GM18520 (cell line): ENCODE measurements at regions not wholly inside any gene's neighbourhood (a gene's known extent, or its start where the extent isn't known, plus 50 kb on each side); places are given as distances from the start of the nearest gene placed in this dataset.
"Not testable (repeated sequence)": the region's sequence is repeated elsewhere in the genome, so short reads cannot be mapped to it uniquely, and the experiment has no call there.

Experiments
- ATAC-seq: cut with Tn5 transposase; IDR thresholded peaks from one replicate; pipeline ENCODE4 v1.9.1; 2021; ENCODE audit not compliant: unreplicated experiment

GRCh38 chr2:11877764-11878163, 131.3 kb downstream of the LPIN1 start:
- ATAC-seq, result no peak

GRCh38 chr2:11885253-11885652, 138.8 kb downstream of the LPIN1 start:
- ATAC-seq, result not testable (repeated sequence)

GRCh38 chr2:11886899-11887298, 140.5 kb downstream of the LPIN1 start:
- not testable (repeated sequence) for ATAC-seq

GRCh38 chr2:11889101-11889850, 142.8 kb downstream of the LPIN1 start:
- ATAC-seq, result no peak

DNA sequence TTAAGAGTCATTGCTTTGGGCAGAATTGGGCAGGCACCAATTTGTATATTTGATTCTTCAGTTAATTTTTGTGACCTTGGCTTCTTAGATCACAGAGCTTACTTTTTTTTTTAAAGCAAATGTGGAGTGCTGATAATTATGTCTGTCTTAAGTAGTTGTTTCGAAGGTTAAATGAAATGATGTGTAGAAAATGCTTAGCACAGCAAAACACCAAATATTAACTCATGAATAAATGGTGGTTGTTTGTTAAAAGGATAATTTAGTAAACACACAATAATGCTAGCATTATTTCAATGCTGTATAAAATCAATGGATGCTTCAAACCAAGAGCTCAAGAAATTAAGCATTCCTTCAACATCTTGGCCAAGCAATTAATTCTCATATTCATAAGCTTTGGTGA, 143.4 kb downstream of the LPIN1 start:
- no peak for ATAC-seq

DNA sequence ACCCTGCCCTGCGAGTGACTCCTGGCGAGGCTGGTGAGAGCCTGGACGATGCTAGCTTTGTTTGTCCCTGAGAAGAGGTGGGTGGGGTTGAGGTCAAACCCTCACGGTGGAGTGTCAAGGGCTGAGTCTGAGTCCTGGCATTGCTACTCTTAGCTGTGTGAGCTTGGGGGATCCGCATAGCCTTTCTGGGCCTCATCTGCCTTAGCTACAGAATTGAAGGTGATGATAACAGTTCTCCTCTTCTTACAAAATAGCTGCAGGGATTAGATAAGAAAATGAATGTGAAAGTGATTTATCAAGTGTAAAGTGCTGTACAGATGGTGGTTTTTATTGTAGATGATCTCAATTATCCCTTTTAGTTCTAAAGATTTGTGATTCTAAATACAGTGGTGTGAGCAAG, 144.6 kb downstream of the LPIN1 start:
- ATAC-seq, result no peak

- no peak for ATAC-seq
Observed at GRCh38 chr2:11891671-11892440, 145.4 kb downstream of the LPIN1 start.

DNA sequence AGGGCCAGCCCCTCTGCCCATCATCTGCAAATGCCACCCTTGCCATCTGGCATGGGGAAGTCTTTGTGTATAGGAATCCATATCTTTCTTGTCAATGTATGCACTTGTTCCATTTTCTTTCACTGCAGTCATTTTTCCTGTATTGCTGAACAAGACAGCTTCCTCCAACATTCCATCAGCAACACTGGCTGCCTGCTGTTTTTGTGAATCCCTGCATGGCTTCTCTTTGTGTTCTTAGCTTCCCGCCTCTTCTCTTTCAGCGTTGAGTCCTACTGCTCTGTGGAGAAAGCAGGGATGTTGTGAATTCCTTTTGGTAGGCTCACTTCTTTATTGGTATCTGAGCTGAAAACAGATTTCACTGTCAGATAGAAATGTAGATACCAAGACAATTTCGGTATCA, 150.0 kb downstream of the LPIN1 start:
- no peak for ATAC-seq

DNA sequence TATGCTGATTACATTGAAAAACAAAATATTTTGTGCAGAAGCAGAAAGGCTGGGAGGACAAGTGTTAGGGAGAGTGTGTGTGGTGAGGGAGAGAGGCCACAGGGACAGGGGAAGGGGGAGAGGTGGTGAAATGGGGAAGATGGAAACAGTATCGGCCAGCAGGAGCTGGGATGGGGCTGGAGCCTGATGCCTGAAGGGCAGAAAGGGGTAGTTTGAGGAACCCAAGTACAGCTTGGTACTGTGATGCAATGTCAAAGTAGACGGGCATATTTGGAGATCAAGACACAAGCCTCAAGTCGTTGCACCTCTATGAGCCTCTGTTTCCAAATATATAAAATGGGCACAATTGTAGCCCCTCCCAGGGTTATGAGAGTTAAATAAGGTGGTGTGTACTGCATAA, 152.1 kb downstream of the LPIN1 start:
- no peak for ATAC-seq

DNA sequence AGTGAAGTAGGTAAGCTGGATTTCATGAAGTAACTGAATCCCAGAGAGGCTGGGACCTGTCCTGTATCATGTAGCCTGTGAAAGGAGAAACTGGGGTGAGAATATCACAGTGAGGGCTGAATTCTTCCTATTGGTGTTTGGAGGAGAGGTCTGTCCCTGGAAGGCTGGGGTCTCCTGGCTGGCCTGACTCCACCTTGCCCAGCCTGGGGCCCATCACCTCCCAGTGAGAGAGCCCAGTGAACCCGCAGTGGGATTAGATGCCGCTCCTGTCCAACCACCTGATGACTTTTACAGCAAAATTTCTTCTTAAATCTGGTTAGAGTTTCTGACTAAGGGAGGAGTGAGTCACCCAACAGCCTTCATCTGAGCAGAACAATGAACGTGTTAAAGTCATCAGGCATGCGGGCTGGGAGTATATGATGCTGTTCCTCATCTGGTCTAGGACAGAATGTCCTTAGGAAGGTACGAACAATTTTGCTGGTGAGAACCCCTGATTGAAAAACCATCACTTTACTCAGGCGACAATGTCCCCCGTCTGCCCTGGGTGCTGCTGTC, 152.9 kb downstream of the LPIN1 start:
- ATAC-seq, result no peak

- not testable (repeated sequence) for ATAC-seq
Observed at GRCh38 chr2:11900891-11901290, 154.5 kb downstream of the LPIN1 start.

GRCh38 chr2:11901351-11902069, 155.1 kb downstream of the LPIN1 start:
- ATAC-seq, result no peak

GRCh38 chr2:11903085-11903606, 156.7 kb downstream of the LPIN1 start:
- no peak for ATAC-seq

GRCh38 chr2:11904029-11904428, 157.6 kb downstream of the LPIN1 start:
- no peak for ATAC-seq

- ATAC-seq, result no peak
Observed at GRCh38 chr2:11904941-11905340, 158.5 kb downstream of the LPIN1 start.

DNA sequence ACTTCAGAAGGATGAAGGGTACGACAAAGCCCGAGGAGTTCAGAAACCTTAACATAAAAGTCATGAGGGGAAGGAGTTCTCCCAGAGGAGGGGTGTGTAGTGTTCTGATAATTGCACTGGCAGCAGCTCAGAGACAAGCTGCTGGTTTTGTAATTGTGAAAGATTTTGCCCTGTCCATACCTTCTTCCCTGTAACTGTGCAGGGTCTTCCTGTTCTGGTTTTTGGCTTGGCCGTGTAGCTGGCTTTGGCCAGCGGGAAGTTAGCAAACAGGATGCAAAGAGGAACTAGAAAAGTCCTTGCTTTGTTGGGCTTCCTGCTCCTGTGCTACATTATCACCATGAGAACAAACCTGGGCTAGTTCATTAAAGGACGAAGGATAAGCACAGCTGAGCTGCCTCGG, 160.8 kb downstream of the LPIN1 start:
- no peak for ATAC-seq

GRCh38 chr2:11910971-11911370, 164.5 kb downstream of the LPIN1 start:
- no peak for ATAC-seq

DNA sequence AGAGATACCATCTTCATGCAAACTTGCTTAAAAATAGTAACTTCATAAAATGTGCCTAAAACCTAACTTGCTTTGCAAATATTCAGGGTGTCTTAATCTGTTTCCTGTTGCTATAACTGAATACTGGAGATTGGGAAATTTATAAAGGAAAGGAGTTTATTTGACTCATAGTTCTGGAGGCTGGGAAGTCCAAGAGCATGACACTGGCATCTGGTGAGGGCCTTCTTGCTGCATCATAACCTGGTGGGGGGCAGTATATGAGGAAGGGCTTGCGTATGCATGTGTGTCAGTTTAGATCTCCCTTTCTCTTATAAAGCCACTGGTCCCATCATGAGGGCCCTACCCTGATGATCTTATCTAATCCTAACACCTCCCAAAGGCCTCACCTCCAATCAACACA, 166.5 kb downstream of the LPIN1 start:
- ATAC-seq, result no peak

DNA sequence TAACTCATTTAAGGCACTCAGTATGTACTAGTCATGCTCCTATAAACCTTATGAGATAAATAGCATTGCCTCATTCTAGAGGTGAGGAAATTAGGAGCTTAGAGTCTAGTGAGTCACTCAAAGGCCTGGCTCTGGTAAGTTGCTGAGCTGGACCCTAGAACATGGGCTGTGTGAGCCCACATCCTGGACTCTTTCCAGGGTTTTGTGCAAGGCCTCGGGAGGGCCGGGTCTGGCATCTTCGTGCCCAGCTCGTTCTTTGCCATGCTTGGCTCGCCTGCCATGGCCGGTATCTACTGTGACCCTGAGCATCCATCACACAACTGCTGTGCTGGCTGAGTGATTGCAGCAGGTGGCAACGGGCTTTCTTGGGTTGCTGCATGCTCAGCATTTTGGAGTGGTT, 168.0 kb downstream of the LPIN1 start:
- no peak for ATAC-seq

- ATAC-seq, result no peak
Observed at GRCh38 chr2:11915650-11916049, 169.2 kb downstream of the LPIN1 start.

- ATAC-seq, result no peak
Observed at GRCh38 chr2:11919953-11920352, 173.5 kb downstream of the LPIN1 start.
